HG03159 (cell line): ENCODE measurements at regions not wholly inside any gene's neighbourhood (a gene's known extent, or its start where the extent isn't known, plus 50 kb on each side); places are given as distances from the start of the nearest gene placed in this dataset.
A peak's percentile ranks its signal among the peaks of the same experiment; 100 is the strongest.

Source experiments
- ATAC-seq: cut with Tn5 transposase; IDR thresholded peaks from one replicate; pipeline ENCODE4 v1.9.1; 2021; ENCODE audit warnings: mild to moderate bottlenecking, moderate library complexity; ENCODE audit not compliant: unreplicated experiment

- ATAC-seq: no peak
These were observed 187.7 kb upstream of the CNTNAP2 start for GRCh38 chr7:145928937-145929336.

GRCh38 chr7:145919712-145920111 lies 196.9 kb upstream of the CNTNAP2 start:
- no peak for ATAC-seq

- no peak for ATAC-seq
These were observed 199.8 kb upstream of the CNTNAP2 start for GRCh38 chr7:145916776-145917175.

- no peak for ATAC-seq
These were observed 200.9 kb upstream of the CNTNAP2 start for GRCh38 chr7:145915679-145916078.

DNA sequence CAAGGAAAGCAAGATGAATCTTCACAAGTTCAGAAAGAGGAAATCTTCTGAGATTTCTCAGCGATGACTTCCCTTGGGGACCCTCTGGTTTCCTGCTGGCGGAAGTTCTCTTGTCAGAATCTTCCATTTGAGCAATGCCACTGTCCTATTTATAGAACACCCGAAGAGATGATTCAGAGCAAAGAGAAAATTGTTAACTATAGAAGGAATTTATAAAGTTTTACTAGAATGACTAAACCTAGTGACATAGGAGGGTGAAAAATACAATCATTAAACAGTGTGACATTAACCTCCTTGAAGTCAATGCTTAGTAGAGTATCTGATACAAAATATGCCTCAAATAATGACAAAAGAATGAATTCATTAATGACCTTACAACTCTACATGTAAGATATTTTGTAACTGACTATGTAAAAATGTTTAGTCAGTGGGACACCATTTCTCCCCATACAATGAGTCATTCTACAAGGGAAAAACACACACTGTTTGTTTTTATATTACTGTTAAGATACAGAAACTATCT lies 206.5 kb upstream of the CNTNAP2 start:
- peak; percentile 75 for ATAC-seq

DNA sequence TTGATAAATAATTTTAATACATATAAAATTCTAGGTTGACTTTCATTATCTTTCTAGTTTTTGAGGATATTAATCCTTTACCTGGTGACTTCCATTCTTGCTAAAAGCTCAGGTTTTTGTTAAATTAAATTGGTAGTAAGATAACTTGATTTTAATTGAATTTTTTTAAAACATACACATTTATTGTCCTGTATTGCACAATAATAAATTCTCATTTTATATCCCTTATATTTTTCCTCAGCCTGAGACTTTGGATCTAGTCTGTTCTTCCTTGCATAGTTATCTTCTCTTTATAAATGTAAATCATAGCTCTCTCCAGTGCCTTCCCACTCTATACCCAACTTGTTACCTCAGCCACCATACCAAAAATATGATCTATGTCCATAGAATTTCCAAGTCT lies 212.9 kb upstream of the CNTNAP2 start:
- no peak for ATAC-seq

- ATAC-seq: no peak
These were observed 214.5 kb upstream of the CNTNAP2 start for GRCh38 chr7:145902123-145902522.

DNA sequence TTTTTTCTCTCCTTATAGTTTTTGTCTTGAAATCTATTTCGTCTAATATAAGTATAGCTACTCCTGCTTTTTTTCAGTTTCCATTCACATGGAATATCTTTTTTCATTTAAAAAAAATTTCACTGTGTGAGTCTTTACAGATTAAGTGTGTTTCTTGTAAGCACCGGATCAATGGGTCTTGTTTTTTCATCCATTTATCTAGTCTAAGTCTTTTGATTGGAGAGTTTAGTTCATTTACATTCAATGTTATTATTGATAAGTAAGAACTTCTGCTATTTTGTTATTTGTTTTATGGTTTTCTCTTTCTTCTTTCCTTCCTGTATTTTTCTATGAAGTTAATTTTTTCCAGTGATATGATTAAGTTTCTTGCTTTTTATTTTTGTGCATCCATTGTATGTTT lies 216.7 kb upstream of the CNTNAP2 start:
- ATAC-seq: no peak

GRCh38 chr7:145893925-145894535 lies 222.6 kb upstream of the CNTNAP2 start:
- no peak for ATAC-seq

- ATAC-seq: no peak
These were observed 231.7 kb upstream of the CNTNAP2 start for GRCh38 chr7:145884716-145885514.

DNA sequence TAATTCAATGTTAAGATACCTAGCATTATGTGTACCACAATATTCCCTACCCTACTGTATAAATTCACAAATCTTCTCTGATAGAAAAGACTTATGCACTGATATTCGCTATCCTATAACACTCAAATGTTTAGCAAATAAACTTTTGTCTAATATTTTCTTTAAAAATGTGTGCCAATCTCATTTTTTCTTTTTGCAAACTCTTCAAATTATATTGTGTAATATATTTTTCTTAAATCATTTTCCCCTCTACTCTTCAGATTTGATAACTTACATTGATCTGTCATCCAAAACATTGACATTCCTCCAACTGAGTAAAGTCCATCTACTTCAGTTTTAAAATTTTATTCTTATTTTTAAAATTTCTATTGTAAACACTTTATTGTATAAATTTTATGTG lies 240.2 kb upstream of the CNTNAP2 start:
- ATAC-seq: no peak

DNA sequence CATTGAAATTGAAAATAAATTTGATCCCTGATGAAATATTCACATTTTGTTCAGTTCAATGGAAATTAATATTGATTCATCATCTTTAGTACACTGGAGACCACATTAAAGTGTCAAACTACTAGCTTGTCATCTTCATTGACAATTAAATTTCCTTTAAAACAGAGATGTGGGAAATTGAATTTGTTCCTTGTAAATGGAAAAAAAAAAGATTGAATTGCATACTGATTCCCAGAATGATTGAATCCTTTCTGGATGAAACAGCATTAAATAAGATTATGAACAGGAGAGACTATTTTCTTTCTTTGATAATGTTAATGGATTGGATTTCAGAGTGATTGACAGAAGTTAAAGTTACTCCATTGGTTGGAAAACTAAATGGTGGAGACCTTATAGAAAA lies 241.3 kb upstream of the CNTNAP2 start:
- no peak for ATAC-seq

- ATAC-seq: no peak
These were observed 247.7 kb upstream of the CNTNAP2 start for GRCh38 chr7:145868935-145869334.

- no peak for ATAC-seq
These were observed 254.4 kb upstream of the CNTNAP2 start for GRCh38 chr7:145862212-145862611.

- ATAC-seq: no peak
These were observed 255.8 kb upstream of the CNTNAP2 start for GRCh38 chr7:145860809-145861208.

- ATAC-seq: no peak
These were observed 266.0 kb upstream of the CNTNAP2 start for GRCh38 chr7:145850636-145851035.

DNA sequence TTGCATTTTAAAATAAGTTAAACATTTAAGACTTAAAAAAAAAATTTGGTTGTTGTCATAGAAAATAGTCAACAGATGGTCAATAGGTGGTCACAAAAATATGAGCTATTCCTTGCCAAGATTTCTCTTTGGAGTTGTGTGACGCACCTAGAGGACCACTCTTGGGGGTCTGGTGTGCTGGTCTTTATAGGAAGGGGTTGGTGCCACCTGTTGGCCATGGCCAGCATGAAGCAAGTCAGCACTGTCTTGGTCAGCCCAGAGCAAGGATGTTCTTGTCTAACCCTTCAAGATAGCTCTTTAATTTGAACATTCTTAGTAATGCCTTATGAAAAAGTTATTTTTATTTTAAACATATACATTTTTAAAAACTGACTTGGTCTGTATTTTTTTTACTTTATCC lies 267.9 kb upstream of the CNTNAP2 start:
- no peak for ATAC-seq

GRCh38 chr7:145845345-145845744 lies 271.3 kb upstream of the CNTNAP2 start:
- ATAC-seq: no peak

DNA sequence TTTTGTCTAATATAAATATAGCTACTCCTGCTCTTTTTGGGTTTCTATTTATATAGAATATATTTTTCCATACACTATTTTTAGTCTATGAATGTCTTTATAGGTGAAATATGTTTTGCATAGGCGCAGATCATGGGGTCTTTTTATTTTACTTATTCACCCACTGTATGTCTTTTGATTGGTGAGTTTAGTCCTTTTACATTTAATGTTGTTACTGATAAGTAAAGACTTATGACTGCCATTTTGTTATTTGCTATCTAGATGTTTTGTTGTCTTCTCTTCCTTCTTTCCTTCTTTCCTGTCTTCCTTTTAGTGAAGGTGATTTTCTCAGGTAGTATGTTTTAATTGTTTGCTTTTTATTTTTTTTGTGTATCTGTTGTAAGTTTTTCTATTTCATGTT lies 276.8 kb upstream of the CNTNAP2 start:
- ATAC-seq: no peak

- no peak for ATAC-seq
These were observed 284.9 kb upstream of the CNTNAP2 start for GRCh38 chr7:145831616-145832206.

DNA sequence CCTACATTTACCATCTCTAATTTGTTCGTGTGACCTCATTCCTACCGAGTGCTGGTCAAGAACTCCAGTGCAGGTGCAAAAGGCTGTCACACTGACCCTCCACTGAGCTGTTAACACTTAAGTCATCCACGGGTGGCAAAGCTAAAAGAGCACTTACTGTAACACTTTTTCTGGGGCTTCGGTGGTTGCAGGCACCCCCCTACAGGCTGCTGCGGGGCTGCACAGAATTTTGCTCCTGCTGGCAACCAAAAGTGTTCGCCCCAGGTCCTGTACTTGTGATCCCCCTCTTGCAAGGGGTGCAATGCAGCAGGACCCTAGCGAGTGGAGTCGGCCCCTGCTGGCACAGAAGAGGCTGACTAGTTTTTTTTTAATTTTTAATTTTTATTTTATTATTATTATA lies 298.9 kb upstream of the CNTNAP2 start:
- no peak for ATAC-seq

- no peak for ATAC-seq
These were observed 304.4 kb upstream of the CNTNAP2 start for GRCh38 chr7:145812218-145812617.
